ENCODE measurements at regions not wholly inside any gene's neighbourhood (a gene's known extent, or its start where the extent isn't known, plus 50 kb on each side); places are given as distances from the start of the nearest gene placed in this dataset.

- H4K8ac ChIP-seq (ENCODE audit: low read depth, low read length), result no peak overlapping the region
- no peak overlapping the region for H2BK5ac ChIP-seq (ENCODE audit: low read length)
- no peaks in the 10 kb centered on the region for H3K27me3 ChIP-seq (ENCODE audit: insufficient read depth, low read length, poor library complexity)
- H3K79me2 ChIP-seq (ENCODE audit: control insufficient read depth, insufficient read depth, low read length), result no peaks in the 10 kb centered on the region
- no peak for DNase-seq
- no peak overlapping the region for H3K9ac ChIP-seq (ENCODE audit: low read length)
- H3K23ac ChIP-seq (ENCODE audit: low read length), result no peak overlapping the region
- no peaks in the 10 kb centered on the region for H3K36me3 ChIP-seq (ENCODE audit: control insufficient read depth, insufficient read depth, low read length)
- H2AK5ac ChIP-seq (ENCODE audit: low read length), result no peak overlapping the region
- H2BK120ac ChIP-seq (ENCODE audit: low read depth, low read length), result no peak overlapping the region
- H2BK15ac ChIP-seq (replicated peaks; ENCODE audit: low read depth), result no peak overlapping the region
- no CpG with 5 or more reads among the region's 20 CpGs for WGBS (ENCODE audit: extremely low coverage, insufficient coverage, low lambda C conversion rate)
- no peak overlapping the region for H4K5ac ChIP-seq (ENCODE audit: low read length)
- H3K18ac ChIP-seq (ENCODE audit: low read length), result no peak overlapping the region
- no peak overlapping the region for H3K4me3 ChIP-seq (ENCODE audit: low read length)
- H3K27ac ChIP-seq (ENCODE audit: low read depth, low read length), result no peak overlapping the region
- H3K79me1 ChIP-seq (ENCODE audit: low read length), result no peaks in the 10 kb centered on the region
- no peak overlapping the region for H3K56ac ChIP-seq (ENCODE audit: low read length)
- H3K4me1 ChIP-seq (ENCODE audit: control insufficient read depth, low read depth, low read length), result no peaks in the 10 kb centered on the region
- H3K4me2 ChIP-seq (ENCODE audit: low read length), result no peak overlapping the region
- H3K4ac ChIP-seq (ENCODE audit: low read depth, low read length), result no peak overlapping the region
Measured at GRCh38 chr17:77854759-77855745, 103.5 kb upstream of the TNRC6C start.

- H2BK15ac ChIP-seq (replicated peaks; ENCODE audit: low read depth), result no peak overlapping the region
- no peaks in the 10 kb centered on the region for H3K27me3 ChIP-seq (ENCODE audit: insufficient read depth, low read length, poor library complexity)
Measured at GRCh38 chr17:77856551-77857305, 101.8 kb upstream of the TNRC6C start.

GRCh38 chr17:77857306-77857555 is 101.3 kb upstream of the TNRC6C start:
- no peak overlapping the region for H2BK120ac ChIP-seq (ENCODE audit: low read depth, low read length)
- no peaks in the 10 kb centered on the region for H3K79me2 ChIP-seq (ENCODE audit: control insufficient read depth, insufficient read depth, low read length)
- H3K56ac ChIP-seq (ENCODE audit: low read length), result no peak overlapping the region
- DNase-seq, result no peak
- no peak overlapping the region for H2AK5ac ChIP-seq (ENCODE audit: low read length)
- H2BK15ac ChIP-seq (replicated peaks; ENCODE audit: low read depth), result no peak overlapping the region
- H3K4me1 ChIP-seq (ENCODE audit: control insufficient read depth, low read depth, low read length), result no peaks in the 10 kb centered on the region
- H3K18ac ChIP-seq (ENCODE audit: low read length), result no peak overlapping the region
- no peak overlapping the region for H3K27ac ChIP-seq (ENCODE audit: low read depth, low read length)
- no peak overlapping the region for H3K4me3 ChIP-seq (ENCODE audit: low read length)
- no peak overlapping the region for H3K4me2 ChIP-seq (ENCODE audit: low read length)
- no peak overlapping the region for H3K4ac ChIP-seq (ENCODE audit: low read depth, low read length)
- no CpG with 5 or more reads among the region's 3 CpGs for WGBS (ENCODE audit: extremely low coverage, insufficient coverage, low lambda C conversion rate)
- H3K36me3 ChIP-seq (ENCODE audit: control insufficient read depth, insufficient read depth, low read length), result no peaks in the 10 kb centered on the region
- no peak overlapping the region for H2BK5ac ChIP-seq (ENCODE audit: low read length)
- H3K79me1 ChIP-seq (ENCODE audit: low read length), result no peaks in the 10 kb centered on the region
- no peak overlapping the region for H3K9ac ChIP-seq (ENCODE audit: low read length)
- no peak overlapping the region for H3K23ac ChIP-seq (ENCODE audit: low read length)
- no peak overlapping the region for H4K5ac ChIP-seq (ENCODE audit: low read length)
- H4K8ac ChIP-seq (ENCODE audit: low read depth, low read length), result no peak overlapping the region
- no peaks in the 10 kb centered on the region for H3K27me3 ChIP-seq (ENCODE audit: insufficient read depth, low read length, poor library complexity)

More at GRCh38 chr17:77856551-77857305, 101.8 kb upstream of the TNRC6C start:
- no peak for DNase-seq
- Histone ChIP-seq H4K5ac (ENCODE audit: low read length) (no peak overlapping the region), H3K36me3 (ENCODE audit: control insufficient read depth, insufficient read depth, low read length) (no peaks in the 10 kb centered on the region), H3K79me1 (ENCODE audit: low read length) (no peaks in the 10 kb centered on the region), H3K4me2 (ENCODE audit: low read length) (no peak overlapping the region), H3K18ac (ENCODE audit: low read length) (no peak overlapping the region), H2AK5ac (ENCODE audit: low read length) (no peak overlapping the region), H3K4ac (ENCODE audit: low read depth, low read length) (no peak overlapping the region), H3K56ac (ENCODE audit: low read length) (no peak overlapping the region), H3K9ac (ENCODE audit: low read length) (no peak overlapping the region), H2BK120ac (ENCODE audit: low read depth, low read length) (no peak overlapping the region), H3K4me3 (ENCODE audit: low read length) (no peak overlapping the region), H4K8ac (ENCODE audit: low read depth, low read length) (no peak overlapping the region), H3K79me2 (ENCODE audit: control insufficient read depth, insufficient read depth, low read length) (no peaks in the 10 kb centered on the region), H3K27ac (ENCODE audit: low read depth, low read length) (no peak overlapping the region), H3K23ac (ENCODE audit: low read length) (no peak overlapping the region), H2BK5ac (ENCODE audit: low read length) (no peak overlapping the region), H3K4me1 (ENCODE audit: control insufficient read depth, low read depth, low read length) (no peaks in the 10 kb centered on the region)
- no CpG with 5 or more reads among the region's 20 CpGs for whole genome bisulfite sequencing (ENCODE audit: extremely low coverage, insufficient coverage, low lambda C conversion rate)

- H3K4me1 ChIP-seq (ENCODE audit: control insufficient read depth, low read depth, low read length), result no peaks in the 10 kb centered on the region
- H3K27me3 ChIP-seq (ENCODE audit: insufficient read depth, low read length, poor library complexity), result no peaks in the 10 kb centered on the region
- no CpG with 5 or more reads among the region's 3 CpGs for WGBS (ENCODE audit: extremely low coverage, insufficient coverage, low lambda C conversion rate)
Measured at GRCh38 chr17:77857613-77858012, 100.9 kb upstream of the TNRC6C start.

GRCh38 chr17:77858291-77859034 is 100.0 kb upstream of the TNRC6C start:
- Histone ChIP-seq H3K4me2 (ENCODE audit: low read length) (no peak overlapping the region), H3K18ac (ENCODE audit: low read length) (no peak overlapping the region), H3K4me1 (ENCODE audit: control insufficient read depth, low read depth, low read length) (no peaks in the 10 kb centered on the region), H3K79me1 (ENCODE audit: low read length) (no peaks in the 10 kb centered on the region), H3K36me3 (ENCODE audit: control insufficient read depth, insufficient read depth, low read length) (no peaks in the 10 kb centered on the region), H3K27ac (ENCODE audit: low read depth, low read length) (no peak overlapping the region), H4K8ac (ENCODE audit: low read depth, low read length) (no peak overlapping the region), H3K4me3 (ENCODE audit: low read length) (no peak overlapping the region), H3K23ac (ENCODE audit: low read length) (no peak overlapping the region), H3K56ac (ENCODE audit: low read length) (no peak overlapping the region), H3K4ac (ENCODE audit: low read depth, low read length) (no peak overlapping the region), H3K9ac (ENCODE audit: low read length) (no peak overlapping the region), H3K79me2 (ENCODE audit: control insufficient read depth, insufficient read depth, low read length) (no peaks in the 10 kb centered on the region), H3K27me3 (ENCODE audit: insufficient read depth, low read length, poor library complexity) (no peaks in the 10 kb centered on the region), H2BK15ac (replicated peaks; ENCODE audit: low read depth) (no peak overlapping the region), H4K5ac (ENCODE audit: low read length) (no peak overlapping the region), H2AK5ac (ENCODE audit: low read length) (no peak overlapping the region), H2BK120ac (ENCODE audit: low read depth, low read length) (no peak overlapping the region), H2BK5ac (ENCODE audit: low read length) (no peak overlapping the region)
- DNase-seq, result no peak
- 100% methylated on average over 1 of the region's 5 CpGs for WGBS (ENCODE audit: extremely low coverage, insufficient coverage, low lambda C conversion rate)

More at GRCh38 chr17:77857613-77858012, 100.9 kb upstream of the TNRC6C start:
- Histone ChIP-seq H2BK15ac (replicated peaks; ENCODE audit: low read depth) (no peak overlapping the region), H3K27ac (ENCODE audit: low read depth, low read length) (no peak overlapping the region), H2BK120ac (ENCODE audit: low read depth, low read length) (no peak overlapping the region), H3K4me3 (ENCODE audit: low read length) (no peak overlapping the region), H4K8ac (ENCODE audit: low read depth, low read length) (no peak overlapping the region), H3K4me2 (ENCODE audit: low read length) (no peak overlapping the region), H3K79me2 (ENCODE audit: control insufficient read depth, insufficient read depth, low read length) (no peaks in the 10 kb centered on the region), H2BK5ac (ENCODE audit: low read length) (no peak overlapping the region), H3K18ac (ENCODE audit: low read length) (no peak overlapping the region), H3K4ac (ENCODE audit: low read depth, low read length) (no peak overlapping the region), H3K36me3 (ENCODE audit: control insufficient read depth, insufficient read depth, low read length) (no peaks in the 10 kb centered on the region), H3K9ac (ENCODE audit: low read length) (no peak overlapping the region), H2AK5ac (ENCODE audit: low read length) (no peak overlapping the region), H4K5ac (ENCODE audit: low read length) (no peak overlapping the region), H3K23ac (ENCODE audit: low read length) (no peak overlapping the region), H3K79me1 (ENCODE audit: low read length) (no peaks in the 10 kb centered on the region), H3K56ac (ENCODE audit: low read length) (no peak overlapping the region)
- DNase-seq, result no peak

Data from mesendoderm (in vitro differentiated cells).